Tibial artery (tissue), 4 donors: ENCODE measurements at regions not wholly inside any gene's neighbourhood (a gene's known extent, or its start where the extent isn't known, plus 50 kb on each side); places are given as distances from the start of the nearest gene placed in this dataset.

Source experiments
- DNase-seq, 2 donors: peaks; one replicate each; pipeline ENCODE4 v3.0.0-alpha.2; 2019
- H3K27ac ChIP-seq, 2 donors: fragments of 200-600 bp; sonication (generic) in 1 of 2; 1 replicate in 1 of 2; 2 replicates in 1 of 2; pipeline ENCODE4 v1.5.1; 2018 to 2019; ENCODE audit warnings: mild to moderate bottlenecking in 1 of 2
- H3K27me3 ChIP-seq, 2 donors: fragments of 200-600 bp; sonication (generic) in 1 of 2; one replicate each; pipeline versions ENCODE4 v1.5.1 to v1.6.0; 2016 to 2019
- H3K36me3 ChIP-seq, 3 donors: fragments of 200-600 bp; sonication (generic) in 2 of 3; one replicate each; pipeline ENCODE4 v1.5.1; 2016 to 2019; ENCODE audit warnings: mild to moderate bottlenecking in 2 of 3
- H3K4me1 ChIP-seq, 4 donors: fragments of 200-600 bp; sonication (generic) in 2 of 4; 1 replicate in 3 of 4; 2 replicates in 1 of 4; pipeline ENCODE4 v1.5.1; 2016 to 2019
- H3K4me3 ChIP-seq, 2 donors: fragments of 200-600 bp; sonication (generic) in 1 of 2; 1 replicate in 1 of 2; 2 replicates in 1 of 2; pipeline ENCODE4 v1.5.1; 2018 to 2019; ENCODE audit warnings: mild to moderate bottlenecking in 2 of 2
- H3K9me3 ChIP-seq, 3 donors: fragments of 200-600 bp; sonication (generic) in 1 of 3; one replicate each; pipeline ENCODE4 v1.5.1; 2016 to 2019
- intact Hi-C: fragments of 100-400 bp; cut with DNase I; formaldehyde crosslinking; loops from one replicate; pipeline ENCODE4 v1.15.0; 2023; ENCODE audit warnings: low total_unique reads
- TF ChIP-seq, protein P1 (sequence below), 2 experiments: fragments of 200-600 bp in 1 of 2; fragments of 450-650 bp in 1 of 2; IDR thresholded peaks; one replicate each; pipeline ENCODE4 v1.5.1; 2017 to 2019; ENCODE audit warnings: antibody characterized with exemption in 2 of 2, mild to moderate bottlenecking in 1 of 2, moderate library complexity in 1 of 2

DNA sequence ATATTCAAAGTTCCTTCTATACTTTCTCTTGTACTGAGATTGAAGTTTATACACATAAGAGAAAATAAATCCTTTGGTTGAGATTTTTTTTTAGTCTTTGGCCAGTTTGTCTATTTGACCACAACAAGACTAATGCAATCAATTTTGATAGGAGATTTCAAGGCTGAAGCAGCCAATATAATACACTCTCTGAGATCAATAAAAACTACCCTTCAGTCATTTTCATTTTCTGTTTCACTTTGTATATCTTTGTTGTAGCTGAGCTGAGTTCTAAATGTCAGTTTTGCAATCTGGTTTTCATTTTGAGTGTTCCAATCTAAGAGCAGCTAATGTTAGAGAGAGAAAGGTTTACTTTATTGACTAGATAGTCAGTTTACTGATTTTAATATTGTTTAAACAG lies 623.8 kb upstream of the ROBO1 start:
- TF ChIP-seq, protein P1, sequence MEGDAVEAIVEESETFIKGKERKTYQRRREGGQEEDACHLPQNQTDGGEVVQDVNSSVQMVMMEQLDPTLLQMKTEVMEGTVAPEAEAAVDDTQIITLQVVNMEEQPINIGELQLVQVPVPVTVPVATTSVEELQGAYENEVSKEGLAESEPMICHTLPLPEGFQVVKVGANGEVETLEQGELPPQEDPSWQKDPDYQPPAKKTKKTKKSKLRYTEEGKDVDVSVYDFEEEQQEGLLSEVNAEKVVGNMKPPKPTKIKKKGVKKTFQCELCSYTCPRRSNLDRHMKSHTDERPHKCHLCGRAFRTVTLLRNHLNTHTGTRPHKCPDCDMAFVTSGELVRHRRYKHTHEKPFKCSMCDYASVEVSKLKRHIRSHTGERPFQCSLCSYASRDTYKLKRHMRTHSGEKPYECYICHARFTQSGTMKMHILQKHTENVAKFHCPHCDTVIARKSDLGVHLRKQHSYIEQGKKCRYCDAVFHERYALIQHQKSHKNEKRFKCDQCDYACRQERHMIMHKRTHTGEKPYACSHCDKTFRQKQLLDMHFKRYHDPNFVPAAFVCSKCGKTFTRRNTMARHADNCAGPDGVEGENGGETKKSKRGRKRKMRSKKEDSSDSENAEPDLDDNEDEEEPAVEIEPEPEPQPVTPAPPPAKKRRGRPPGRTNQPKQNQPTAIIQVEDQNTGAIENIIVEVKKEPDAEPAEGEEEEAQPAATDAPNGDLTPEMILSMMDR (IDR thresholded peaks at IDR 0.05) = no peak
- no peak overlapping the region for H3K4me3 ChIP-seq
- H3K27ac ChIP-seq = no peak overlapping the region
- no peaks in the 10 kb centered on the region for H3K9me3 ChIP-seq
- DNase-seq = no peak
- intact Hi-C loops = no loop called here
- H3K4me1 ChIP-seq = no peaks in the 10 kb centered on the region
- no peaks in the 10 kb centered on the region for H3K36me3 ChIP-seq
- H3K27me3 ChIP-seq = no peaks in the 10 kb centered on the region

DNA sequence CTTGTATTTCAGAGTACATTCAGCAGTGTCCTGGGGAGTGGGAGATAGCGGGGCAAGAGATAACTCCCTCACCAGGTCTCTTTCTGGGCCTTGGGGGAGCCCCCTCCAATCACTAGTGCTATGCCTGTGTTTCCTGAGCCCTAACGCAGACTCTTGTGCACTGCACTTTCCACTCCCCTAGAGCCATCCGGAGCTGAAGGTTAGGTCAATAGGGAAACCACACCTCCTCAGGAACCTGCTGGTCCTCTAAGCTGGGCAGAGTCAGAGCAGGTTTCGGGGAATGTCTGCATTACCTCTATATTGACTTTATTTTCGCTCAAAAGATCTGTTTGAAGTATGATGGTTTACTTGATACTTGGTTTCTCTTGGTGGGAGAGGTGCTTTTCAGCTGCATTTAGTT lies 617.0 kb upstream of the ROBO1 start:
- no peak for DNase-seq
- TF ChIP-seq, protein P1 (IDR thresholded peaks at IDR 0.05) = no peak
- Histone ChIP-seq H3K4me1 (no peaks in the 10 kb centered on the region), H3K9me3 (no peaks in the 10 kb centered on the region), H3K36me3 (no peaks in the 10 kb centered on the region), H3K4me3 (no peak overlapping the region), H3K27me3 (no peaks in the 10 kb centered on the region), H3K27ac (no peak overlapping the region)
- intact Hi-C loops = no loop called here

DNA sequence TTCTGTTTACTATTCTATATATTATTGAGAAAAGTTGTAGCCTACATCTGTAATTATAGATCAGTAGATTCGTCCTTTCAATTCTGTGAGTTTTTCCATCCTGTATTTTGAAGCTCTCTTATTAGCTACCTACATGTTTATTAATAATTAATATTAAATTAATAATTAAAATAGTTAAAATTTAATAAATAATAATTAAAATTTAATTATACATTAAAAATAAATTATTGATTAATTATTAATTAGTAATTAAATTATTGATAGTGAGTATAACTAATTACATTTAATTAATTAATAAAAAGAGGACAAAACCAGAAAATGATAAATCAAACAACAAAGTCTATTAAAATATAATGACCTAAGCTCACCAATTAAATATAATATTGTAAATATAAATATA lies 606.6 kb upstream of the ROBO1 start:
- TF ChIP-seq, protein P1 (IDR thresholded peaks at IDR 0.05) = no peak
- no peak overlapping the region for H3K4me3 ChIP-seq
- no peak for DNase-seq
- H3K4me1 ChIP-seq = no peaks in the 10 kb centered on the region
- H3K27ac ChIP-seq = no peak overlapping the region
- no peaks in the 10 kb centered on the region for H3K27me3 ChIP-seq
- intact Hi-C loops = no loop called here
- no peaks in the 10 kb centered on the region for H3K9me3 ChIP-seq
- H3K36me3 ChIP-seq = no peaks in the 10 kb centered on the region

DNA sequence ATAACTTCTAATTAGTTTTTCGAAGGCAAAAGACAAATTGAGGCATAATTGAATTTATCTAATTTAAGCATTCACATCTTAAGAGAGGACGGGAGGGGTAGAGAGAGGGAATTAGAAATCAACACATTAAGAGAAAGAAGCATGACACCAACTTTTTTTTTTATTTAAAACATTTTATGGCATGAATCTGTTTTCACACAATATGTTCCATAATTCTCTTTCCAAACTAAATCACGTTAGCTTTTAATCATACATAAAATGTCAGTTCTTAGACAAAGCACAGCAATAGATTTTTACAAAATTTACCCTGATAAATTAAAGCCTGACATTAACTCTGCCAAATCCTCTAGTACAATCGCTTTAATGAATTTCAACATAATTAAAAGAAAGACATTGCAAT lies 600.8 kb upstream of the ROBO1 start:
- no peak overlapping the region for H3K27ac ChIP-seq
- H3K27me3 ChIP-seq = no peaks in the 10 kb centered on the region
- no peaks in the 10 kb centered on the region for H3K9me3 ChIP-seq
- no peaks in the 10 kb centered on the region for H3K4me1 ChIP-seq
- TF ChIP-seq, protein P1 (IDR thresholded peaks at IDR 0.05) = no peak
- no peak overlapping the region for H3K4me3 ChIP-seq
- intact Hi-C loops = no loop called here
- no peak for DNase-seq
- no peaks in the 10 kb centered on the region for H3K36me3 ChIP-seq

DNA sequence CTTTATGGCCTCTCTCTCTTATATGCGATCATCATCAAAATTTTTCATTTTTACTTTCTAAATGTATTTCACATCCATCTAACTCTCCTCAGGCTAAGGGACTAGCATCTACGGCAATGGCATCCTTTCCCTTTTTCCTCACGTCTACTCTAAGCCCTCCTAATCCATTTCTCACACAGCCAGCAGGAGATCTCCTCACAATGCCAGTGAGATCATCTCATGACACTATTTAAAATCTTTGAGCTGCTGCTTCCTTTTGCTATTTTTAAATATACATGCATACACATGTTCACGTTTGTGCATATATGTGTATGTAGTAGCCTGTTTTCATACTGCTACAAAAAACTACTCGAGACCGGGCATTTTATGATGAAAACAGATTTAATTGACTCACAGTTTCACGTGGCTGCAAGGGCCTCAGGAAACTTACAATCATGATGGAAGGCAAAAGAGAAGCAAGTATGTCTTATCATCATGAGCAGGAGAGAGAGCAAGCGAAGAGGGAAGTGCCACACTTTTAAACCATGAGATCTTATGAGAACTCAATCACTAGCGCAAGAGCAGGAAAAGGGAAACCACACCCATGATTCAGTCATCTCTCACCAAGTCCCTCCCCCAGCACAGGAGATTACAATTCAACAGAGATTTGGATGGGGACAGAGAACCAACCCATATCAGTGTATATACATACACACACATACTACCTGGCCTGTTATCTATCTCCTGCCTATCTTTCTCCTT lies 599.2 kb upstream of the ROBO1 start:
- H3K4me3 ChIP-seq = no peak overlapping the region
- H3K36me3 ChIP-seq = no peaks in the 10 kb centered on the region
- H3K27ac ChIP-seq = no peak overlapping the region
- no peaks in the 10 kb centered on the region for H3K9me3 ChIP-seq
- H3K4me1 ChIP-seq = no peaks in the 10 kb centered on the region
- TF ChIP-seq, protein P1 (IDR thresholded peaks at IDR 0.05) = no peak
- no peaks in the 10 kb centered on the region for H3K27me3 ChIP-seq
- DNase-seq = no peak
- intact Hi-C loops = no loop called here

DNA sequence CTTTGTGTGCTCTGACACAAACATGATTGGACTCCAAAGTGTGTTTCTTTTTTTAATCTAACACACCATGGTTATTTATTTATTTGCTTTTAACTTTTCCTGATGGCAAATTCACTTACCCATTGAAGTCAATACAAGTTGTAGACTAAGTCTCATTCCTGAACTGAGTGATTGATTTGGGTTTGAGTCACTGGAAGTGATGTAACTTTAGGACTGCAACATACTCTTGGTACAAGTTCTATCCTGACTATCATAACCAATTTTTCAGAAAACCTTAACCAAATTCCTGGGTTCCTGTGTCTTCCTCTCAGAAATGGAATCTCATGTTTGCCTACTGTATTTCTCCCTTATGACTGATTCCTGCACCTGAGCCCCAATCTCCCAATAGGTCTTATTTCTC lies 590.0 kb upstream of the ROBO1 start:
- Histone ChIP-seq H3K27ac (no peak overlapping the region), H3K4me1 (no peaks in the 10 kb centered on the region), H3K4me3 (no peak overlapping the region), H3K9me3 (no peaks in the 10 kb centered on the region), H3K27me3 (no peaks in the 10 kb centered on the region), H3K36me3 (no peaks in the 10 kb centered on the region)
- intact Hi-C loops = no loop called here
- DNase-seq = no peak
- TF ChIP-seq, protein P1 (IDR thresholded peaks at IDR 0.05) = no peak
